HEK293 (cell line): ENCODE measurements at regions not wholly inside any gene's neighbourhood (a gene's known extent, or its start where the extent isn't known, plus 50 kb on each side); places are given as distances from the start of the nearest gene placed in this dataset.

Experiments
- TSHZ1 ChIP-seq: fragments of 450-650 bp; formaldehyde crosslinking; IDR thresholded peaks from 2 replicates; pipeline ENCODE4 v1.5.1; 2016; ENCODE audit warnings: missing biosample characterization, missing genetic modification characterization, borderline replicate concordance
- WT1 ChIP-seq: fragments of 450-650 bp; formaldehyde crosslinking; IDR thresholded peaks from 2 replicates; pipeline ENCODE4 v1.5.1; 2016; ENCODE audit warnings: missing biosample characterization, missing genetic modification characterization
- ZBTB49 ChIP-seq: fragments of 450-650 bp; formaldehyde crosslinking; IDR thresholded peaks from 2 replicates; pipeline ENCODE4 v1.5.1; 2016; ENCODE audit warnings: missing biosample characterization, missing genetic modification characterization, low read depth
- ZFP3 ChIP-seq: fragments of 450-650 bp; formaldehyde crosslinking; IDR thresholded peaks from 2 replicates; pipeline ENCODE4 v1.5.1; 2016; ENCODE audit warnings: low read depth, missing biosample characterization, missing genetic modification characterization
- ZNF114 ChIP-seq: fragments of 450-650 bp; formaldehyde crosslinking; IDR thresholded peaks from 2 replicates; pipeline ENCODE4 v1.5.0; 2017; ENCODE audit warnings: missing biosample characterization, missing genetic modification characterization
- ZNF26 ChIP-seq: fragments of 450-650 bp; formaldehyde crosslinking; IDR thresholded peaks from 2 replicates; pipeline ENCODE4 v1.5.1; 2016; ENCODE audit warnings: missing biosample characterization, missing genetic modification characterization
- ZNF280C ChIP-seq: fragments of 450-650 bp; formaldehyde crosslinking; IDR thresholded peaks from 2 replicates; pipeline ENCODE4 v1.5.1; 2016; ENCODE audit warnings: missing biosample characterization, missing genetic modification characterization
- ZNF639 ChIP-seq: fragments of 450-650 bp; formaldehyde crosslinking; IDR thresholded peaks from 2 replicates; pipeline ENCODE4 v1.5.1; 2016; ENCODE audit warnings: missing biosample characterization, missing genetic modification characterization

- TF ChIP-seq WT1 (tag by site-specific recombination) (no peak), ZNF114 (tag by site-specific recombination) (no peak), ZFP3 (tag by site-specific recombination) (no peak), ZBTB49 (tag by site-specific recombination) (no peak), ZNF280C (tag by site-specific recombination) (no peak), ZNF639 (tag by site-specific recombination) (no peak), ZNF26 (tag by site-specific recombination) (no peak), TSHZ1 (no peak)
These were observed 82.6 kb downstream of the NOG start for GRCh38 chr17:56675876-56676660.
